Naive thymus-derived CD8-positive, alpha-beta T cell (primary cell): ENCODE measurements at regions not wholly inside any gene's neighbourhood (a gene's known extent, or its start where the extent isn't known, plus 50 kb on each side); places are given as distances from the start of the nearest gene placed in this dataset.

Experiments
- ATAC-seq, 2 donors: fragments of 150-1000 bp; cut with Tn5 transposase in 1 of 2; sonication (Bioruptor Pico), chemical (Tn5 transposase) in 1 of 2; 1 replicate in 1 of 2; 2 replicates in 1 of 2; pipeline ENCODE4 v1.10.0; 2021; ENCODE audit warnings: mild to moderate bottlenecking in 2 of 2, moderate library complexity in 2 of 2
- POLR2A ChIA-PET: fragments of 350-600 bp; sonication (Branson Sonifier 250); formaldehyde crosslinking; loops from one replicate; lab custom pipeline; 2021; ENCODE audit warnings: antibody characterized with exemption; lab: Charles Lee
- DNase-seq, 10 donors: peaks; one replicate each; pipeline versions ENCODE4 v3.0.0 to v3.0.0-alpha.2; 2020 to 2022
- H3K27ac Mint-ChIP-seq, 10 donors: one replicate each; pipeline ENCODE4 v1.8.0; 2020 to 2022; ENCODE audit warnings: mild to moderate bottlenecking in 10 of 10, mixed read lengths in 10 of 10, moderate library complexity in 4 of 10, inconsistent platforms in 1 of 10
- H3K27me3 Mint-ChIP-seq, 5 donors: one replicate each; pipeline ENCODE4 v1.8.0; 2021 to 2022; ENCODE audit warnings: mixed read lengths in 5 of 5
- H3K36me3 Mint-ChIP-seq, 3 donors: one replicate each; pipeline ENCODE4 v1.8.0; 2020 to 2022; ENCODE audit warnings: mixed read lengths in 3 of 3, mild to moderate bottlenecking in 2 of 3, inconsistent platforms in 1 of 3
- H3K4me1 Mint-ChIP-seq, 4 donors: one replicate each; pipeline ENCODE4 v1.8.0; 2021 to 2022; ENCODE audit warnings: mixed read lengths in 4 of 4
- H3K4me3 Mint-ChIP-seq, 10 donors: one replicate each; pipeline ENCODE4 v1.8.0; 2020 to 2022; ENCODE audit warnings: mild to moderate bottlenecking in 10 of 10, mixed read lengths in 10 of 10, moderate library complexity in 6 of 10, inconsistent platforms in 1 of 10
- H3K9me3 Mint-ChIP-seq, 9 donors: one replicate each; pipeline ENCODE4 v1.8.0; 2020 to 2022; ENCODE audit warnings: mixed read lengths in 9 of 9, mild to moderate bottlenecking in 3 of 9, inconsistent platforms in 1 of 9, moderate library complexity in 1 of 9

- ATAC-seq, result no peak
- Mint-ChIP-seq H3K27ac (peak overlapping the region in 1 of 10 donors; percentile 45), H3K4me3 (no peak overlapping the region), H3K4me1 (peaks cover 8 to 43% (median 13%) of the 10 kb centered on the region in 4 donors), H3K9me3 (peaks cover 0 to 16% (median 0%) of the 10 kb centered on the region in 9 donors), H3K27me3 (no peaks in the 10 kb centered on the region), H3K36me3 (peaks cover 4 to 27% (median 14%) of the 10 kb centered on the region in 3 donors)
- DNase-seq, result no peak
- POLR2A ChIA-PET, result no interaction called here
Observed at GRCh38 chr6:144647406-144647964, 362.4 kb downstream of the UTRN start.

DNA sequence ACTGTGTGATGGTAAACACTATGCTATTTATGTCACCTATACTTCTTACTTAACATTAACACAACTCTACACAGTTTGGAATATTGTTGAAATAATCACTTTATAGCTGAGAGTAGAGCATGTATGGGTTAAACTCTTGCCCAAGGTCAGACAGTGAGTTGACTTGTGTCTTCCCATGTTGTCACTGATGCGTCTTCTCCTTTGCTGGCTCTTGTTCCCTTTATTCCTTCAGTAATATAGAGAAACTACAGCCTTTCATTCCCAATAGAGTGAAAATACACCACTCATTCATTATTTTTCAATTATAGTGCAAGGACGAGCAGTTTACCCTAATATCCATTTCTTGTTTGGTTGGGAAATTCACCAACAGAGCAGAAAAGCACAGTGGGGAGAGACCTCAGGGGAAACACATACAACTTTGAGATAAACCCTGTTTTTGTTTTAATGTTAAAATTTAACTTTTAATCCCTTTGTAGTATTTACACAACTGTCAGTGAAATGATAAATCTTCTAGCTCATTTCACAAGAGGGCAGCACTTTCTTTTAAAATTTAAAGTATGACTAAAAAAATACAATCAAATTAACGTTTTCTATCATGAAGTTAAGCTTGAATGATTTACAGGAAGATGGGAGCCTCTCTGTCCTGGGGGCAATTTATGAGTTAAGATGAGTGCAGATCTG lies 363.0 kb downstream of the UTRN start:
- Mint-ChIP-seq H3K27ac (peak overlapping the region in 1 of 10 donors; percentile 45), H3K9me3 (peaks cover 0 to 16% (median 0%) of the 10 kb centered on the region in 9 donors), H3K4me3 (no peak overlapping the region), H3K4me1 (peaks cover 11 to 46% (median 16%) of the 10 kb centered on the region in 4 donors), H3K27me3 (no peaks in the 10 kb centered on the region), H3K36me3 (peaks cover 4 to 31% (median 14%) of the 10 kb centered on the region in 3 donors)
- DNase-seq, result no peak
- POLR2A ChIA-PET, result no interaction called here
- ATAC-seq, result no peak

DNA sequence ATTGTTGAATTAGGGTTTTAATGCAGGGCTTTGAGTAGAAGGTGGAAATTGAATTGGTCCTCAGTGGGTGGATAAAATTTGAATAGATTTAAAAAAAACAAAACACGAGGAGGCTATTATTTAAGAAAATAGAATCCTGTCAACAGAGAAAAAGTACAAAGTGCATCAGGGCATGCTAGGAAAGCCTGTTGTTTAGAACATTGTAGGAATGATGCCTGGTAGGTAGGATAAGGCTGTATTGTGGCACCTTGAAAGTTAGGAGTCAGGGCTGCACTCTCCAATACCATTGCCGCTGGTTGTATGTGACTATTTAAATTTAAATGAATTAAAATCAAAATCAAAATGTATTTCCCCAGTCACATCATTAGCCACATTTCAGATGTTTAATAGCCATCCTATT lies 363.9 kb downstream of the UTRN start:
- POLR2A ChIA-PET, result no interaction called here
- Mint-ChIP-seq H3K4me3 (no peak overlapping the region), H3K27me3 (no peaks in the 10 kb centered on the region), H3K4me1 (peaks cover 15 to 55% (median 24%) of the 10 kb centered on the region in 4 donors), H3K36me3 (peaks cover 4 to 31% (median 14%) of the 10 kb centered on the region in 3 donors), H3K9me3 (peaks cover 0 to 16% (median 0%) of the 10 kb centered on the region in 9 donors), H3K27ac (peak overlapping the region in 2 of 10 donors; percentile 8 to 32)
- no peak for ATAC-seq
- DNase-seq, result no peak

DNA sequence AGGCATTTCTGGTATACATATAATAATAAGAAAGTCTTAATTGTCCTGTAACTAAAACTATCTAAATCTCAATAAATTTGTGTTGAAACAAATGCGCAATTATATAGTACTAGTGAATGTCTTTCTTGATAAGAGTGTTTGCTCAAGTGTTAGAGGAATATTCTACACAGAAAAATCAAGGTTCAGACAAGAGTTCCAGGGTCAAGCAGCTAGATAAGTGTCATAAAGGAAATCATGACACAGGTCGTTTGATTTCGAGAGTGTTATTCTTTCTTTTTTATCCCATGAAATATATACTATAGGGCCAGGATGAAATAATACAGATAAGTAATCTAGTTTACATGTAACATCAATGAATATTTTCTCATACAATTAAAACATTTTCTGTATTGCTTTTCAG lies 366.1 kb downstream of the UTRN start:
- peaks cover 4 to 24% (median 8%) of the 10 kb centered on the region in 3 donors for H3K36me3 Mint-ChIP-seq
- peak overlapping the region in 1 of 10 donors; percentile 8 for H3K27ac Mint-ChIP-seq
- ATAC-seq (no peak), DNase-seq (no peak)
- H3K4me1 Mint-ChIP-seq, result peaks cover 13 to 68% (median 35%) of the 10 kb centered on the region in 4 donors
- POLR2A ChIA-PET, result no interaction called here
- peaks cover 0 to 16% (median 0%) of the 10 kb centered on the region in 9 donors for H3K9me3 Mint-ChIP-seq
- no peak overlapping the region for H3K4me3 Mint-ChIP-seq
- no peaks in the 10 kb centered on the region for H3K27me3 Mint-ChIP-seq

DNA sequence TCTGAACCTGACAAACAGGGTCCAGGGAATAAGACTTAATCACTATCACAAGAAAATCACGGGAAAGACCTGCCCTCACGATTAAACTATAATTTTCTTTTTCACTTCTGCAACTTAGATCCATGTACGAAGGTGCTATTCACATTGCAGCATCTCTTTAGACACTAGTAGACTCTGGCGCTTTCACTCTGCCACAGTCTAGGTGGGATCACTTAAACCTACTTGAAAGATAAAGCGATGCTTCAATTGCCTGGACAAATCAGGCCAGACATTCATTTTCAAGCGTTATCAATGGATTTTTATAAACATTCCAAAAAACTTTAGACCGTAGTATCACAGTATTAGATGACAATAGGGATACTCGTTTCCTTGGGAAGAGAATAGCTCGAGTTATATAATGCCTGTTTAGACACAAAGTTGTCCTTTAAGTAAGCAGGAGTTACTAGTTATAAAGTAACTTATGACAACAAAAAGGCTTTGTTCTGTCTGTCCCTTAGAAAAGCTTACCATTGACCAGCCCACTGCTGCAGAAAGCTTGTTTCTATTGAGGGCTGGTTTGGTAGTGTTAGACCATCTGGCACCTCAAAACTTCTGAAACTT lies 367.3 kb downstream of the UTRN start:
- peaks cover 13 to 70% (median 36%) of the 10 kb centered on the region in 4 donors for H3K4me1 Mint-ChIP-seq
- H3K9me3 Mint-ChIP-seq, result peaks cover 0 to 16% (median 0%) of the 10 kb centered on the region in 9 donors
- no peak for ATAC-seq
- peaks cover 4 to 18% (median 8%) of the 10 kb centered on the region in 3 donors for H3K36me3 Mint-ChIP-seq
- H3K27me3 Mint-ChIP-seq, result no peaks in the 10 kb centered on the region
- H3K27ac Mint-ChIP-seq, result peak overlapping the region in 2 of 10 donors; percentile 6 to 42
- H3K4me3 Mint-ChIP-seq, result no peak overlapping the region
- POLR2A ChIA-PET, result no interaction called here
- no peak for DNase-seq

DNA sequence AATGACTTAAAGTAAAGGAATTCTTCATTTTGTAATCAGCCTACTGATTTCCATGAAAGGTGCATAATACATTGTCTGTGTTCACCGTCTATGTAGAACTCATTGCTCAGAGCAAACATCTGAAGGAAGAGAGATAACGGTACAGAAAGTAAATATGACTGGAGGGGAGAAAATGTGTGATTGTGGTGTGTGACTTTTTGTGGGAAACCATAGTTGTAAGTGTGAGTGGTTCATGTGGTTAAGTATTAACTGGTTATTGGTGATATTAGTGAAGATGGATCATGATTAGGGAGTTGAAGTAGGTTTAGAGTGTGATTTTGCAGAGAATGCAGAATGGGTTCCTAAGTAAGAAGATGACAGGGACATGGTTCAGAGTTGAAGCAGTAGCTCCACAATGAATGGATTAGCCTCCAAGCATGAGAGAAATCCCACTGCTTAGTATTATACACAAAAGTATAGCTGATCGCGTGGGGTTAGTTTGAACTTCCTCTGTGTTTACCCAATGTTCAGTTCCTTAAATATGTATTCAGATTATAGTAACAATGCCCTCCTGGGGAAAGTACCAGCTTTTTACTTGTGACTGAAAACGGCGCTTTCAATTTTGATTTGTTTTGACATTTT lies 368.9 kb downstream of the UTRN start:
- ATAC-seq, result peak; percentile 50 to 61
- POLR2A ChIA-PET, result no interaction called here
- Mint-ChIP-seq H3K4me3 (peak overlapping the region in 7 of 10 donors; percentile 0 to 45 (median 3)), H3K27me3 (no peaks in the 10 kb centered on the region), H3K27ac (peak overlapping the region in 8 of 10 donors; percentile 0 to 69 (median 30)), H3K36me3 (peaks cover 4 to 16% (median 7%) of the 10 kb centered on the region in 3 donors), H3K9me3 (peaks cover 0 to 9% (median 0%) of the 10 kb centered on the region in 9 donors), H3K4me1 (peaks cover 14 to 79% (median 45%) of the 10 kb centered on the region in 4 donors)
- peak in 1 of 10 donors; percentile 11 for DNase-seq

DNA sequence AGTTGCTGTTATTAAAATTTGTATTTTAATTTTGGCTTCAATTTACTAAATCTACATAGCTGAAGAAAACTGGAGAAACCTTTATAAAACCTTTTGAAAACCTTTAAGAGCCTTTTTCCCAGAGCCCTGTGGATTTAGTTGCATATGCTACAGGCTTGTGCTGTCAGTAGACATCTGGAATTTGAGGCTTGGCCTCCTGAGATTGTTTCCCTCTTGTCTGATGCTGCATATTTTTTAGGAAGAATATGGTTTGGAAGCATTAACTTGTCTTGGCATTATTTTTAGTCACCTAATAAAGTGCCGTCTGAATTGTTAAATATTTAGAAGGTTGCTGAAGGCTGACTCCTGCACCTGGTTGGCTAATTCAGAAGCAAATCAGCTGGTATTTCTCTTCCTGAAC lies 369.4 kb downstream of the UTRN start:
- Mint-ChIP-seq H3K9me3 (peaks cover 0 to 4% (median 0%) of the 10 kb centered on the region in 9 donors), H3K36me3 (peaks cover under 1 to 11% (median 4%) of the 10 kb centered on the region in 3 donors), H3K4me1 (peaks cover 15 to 82% (median 50%) of the 10 kb centered on the region in 4 donors), H3K27me3 (no peaks in the 10 kb centered on the region), H3K27ac (peak overlapping the region in 4 of 10 donors; percentile 0 to 69 (median 37)), H3K4me3 (peak overlapping the region in 1 of 10 donors; percentile 45)
- no peak for ATAC-seq
- DNase-seq, result no peak
- POLR2A ChIA-PET, result no interaction called here

- H3K36me3 Mint-ChIP-seq, result peaks cover 0 to 7% (median 0%) of the 10 kb centered on the region in 3 donors
- no peaks in the 10 kb centered on the region for H3K9me3 Mint-ChIP-seq
- H3K27ac Mint-ChIP-seq, result peak overlapping the region in 6 of 10 donors; percentile 25 to 69 (median 64)
- no peak overlapping the region for H3K4me3 Mint-ChIP-seq
- POLR2A ChIA-PET, result no interaction called here
- peaks cover 17 to 84% (median 55%) of the 10 kb centered on the region in 4 donors for H3K4me1 Mint-ChIP-seq
- DNase-seq (no peak), ATAC-seq (no peak)
- H3K27me3 Mint-ChIP-seq, result no peaks in the 10 kb centered on the region
Observed at GRCh38 chr6:144655376-144655775, 370.2 kb downstream of the UTRN start.

- Mint-ChIP-seq H3K27ac (peak overlapping the region in 9 of 10 donors; percentile 16 to 88 (median 54)), H3K4me1 (peaks cover 21 to 88% (median 57%) of the 10 kb centered on the region in 4 donors), H3K27me3 (no peaks in the 10 kb centered on the region), H3K4me3 (peak overlapping the region in 1 of 10 donors; percentile 19), H3K9me3 (no peaks in the 10 kb centered on the region), H3K36me3 (peaks cover 0 to 7% (median 0%) of the 10 kb centered on the region in 3 donors)
- DNase-seq (no peak), ATAC-seq (no peak)
- POLR2A ChIA-PET, result no interaction called here
Observed at GRCh38 chr6:144657691-144658090, 372.6 kb downstream of the UTRN start.

DNA sequence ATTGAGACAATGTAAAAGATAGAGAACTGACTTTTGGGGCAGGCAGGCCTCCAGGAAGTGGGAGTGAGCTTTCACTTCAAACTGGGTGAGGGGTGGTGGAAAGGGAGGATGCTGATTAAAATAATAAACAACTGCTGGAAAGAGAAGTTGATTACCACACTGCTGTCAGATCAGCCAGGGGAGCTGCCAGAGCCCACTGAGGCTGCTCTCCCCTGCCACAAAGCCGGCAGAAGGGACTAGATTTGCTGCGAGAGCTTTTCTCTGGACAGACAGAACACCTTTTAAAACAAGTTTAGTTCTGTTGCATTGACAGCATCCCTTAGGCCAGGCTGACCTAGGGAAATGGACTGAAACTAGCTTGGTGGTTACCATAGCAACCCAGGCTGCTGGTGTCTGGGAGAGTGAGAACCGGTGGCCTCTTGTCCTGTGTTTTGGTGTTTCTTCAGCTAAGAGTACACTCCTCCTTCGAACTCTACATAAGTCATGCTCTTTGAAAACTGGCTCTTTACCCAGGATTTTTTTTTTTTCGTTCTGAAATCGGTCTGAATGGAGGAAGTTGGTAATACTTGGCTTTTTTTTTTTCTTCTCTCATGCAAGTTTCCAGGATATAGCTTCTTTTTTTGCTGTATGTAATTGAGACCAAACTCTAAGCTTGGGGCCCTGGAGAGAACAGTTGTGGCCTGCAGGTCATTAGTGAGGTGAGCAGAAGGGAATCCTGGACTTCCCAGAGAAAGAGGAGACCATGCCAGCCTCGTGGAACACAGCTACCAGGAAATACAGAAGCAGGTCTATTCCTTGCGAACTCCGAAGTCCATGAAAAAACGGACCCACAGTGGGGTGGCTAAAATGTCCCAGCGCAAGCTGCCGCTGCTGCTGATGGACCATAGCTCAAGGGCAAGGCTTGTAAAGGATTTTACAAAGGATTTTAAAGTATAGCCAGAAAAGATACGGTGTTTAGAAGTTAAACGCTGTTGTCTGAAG lies 374.4 kb downstream of the UTRN start:
- DNase-seq, result peak in 4 of 10 donors; percentile 1 to 11 (median 7)
- Mint-ChIP-seq H3K27ac (peak overlapping the region; percentile 60 to 90 (median 85)), H3K27me3 (no peaks in the 10 kb centered on the region), H3K9me3 (no peaks in the 10 kb centered on the region), H3K4me3 (peak overlapping the region in 8 of 10 donors; percentile 14 to 72 (median 46)), H3K36me3 (peaks cover 0 to 2% (median 0%) of the 10 kb centered on the region in 3 donors), H3K4me1 (peaks cover 28 to 89% (median 59%) of the 10 kb centered on the region in 4 donors)
- ATAC-seq, result peak; percentile 32 to 37
- POLR2A ChIA-PET, result no interaction called here

DNA sequence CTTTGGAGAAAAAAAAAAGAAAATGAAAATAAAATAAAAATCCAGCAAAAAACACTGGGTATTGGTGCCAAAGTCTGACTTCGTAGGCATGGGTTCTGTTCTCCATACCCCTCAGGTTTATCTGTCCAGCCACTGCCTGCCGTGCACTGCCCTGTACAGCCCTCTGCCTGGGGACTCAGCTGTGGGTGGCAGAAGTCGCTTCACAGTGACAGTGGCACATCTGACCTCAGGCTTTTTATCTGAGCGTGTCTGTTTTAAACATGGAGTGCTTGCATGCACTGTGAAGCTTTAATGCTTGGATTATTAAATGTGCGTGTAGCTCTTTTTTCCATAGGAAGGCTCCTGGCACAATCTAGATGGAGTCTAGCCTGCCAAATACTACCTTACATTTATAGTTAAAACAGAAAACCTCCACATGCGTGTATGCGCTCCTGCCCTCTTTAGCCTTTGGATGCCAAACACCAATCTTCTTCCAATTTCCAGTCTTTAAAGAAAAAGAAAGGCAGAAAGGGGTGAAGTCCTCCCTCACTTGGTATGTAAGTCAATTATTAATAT lies 375.5 kb downstream of the UTRN start:
- H3K36me3 Mint-ChIP-seq, result no peaks in the 10 kb centered on the region
- H3K4me3 Mint-ChIP-seq, result peak overlapping the region in 3 of 10 donors; percentile 17 to 72 (median 22)
- no peak for DNase-seq
- POLR2A ChIA-PET, result no interaction called here
- peaks cover 28 to 86% (median 58%) of the 10 kb centered on the region in 4 donors for H3K4me1 Mint-ChIP-seq
- H3K27me3 Mint-ChIP-seq, result no peaks in the 10 kb centered on the region
- no peak for ATAC-seq
- no peaks in the 10 kb centered on the region for H3K9me3 Mint-ChIP-seq
- peak overlapping the region in 2 of 10 donors; percentile 15 to 88 for H3K27ac Mint-ChIP-seq
